Naive thymus-derived CD8-positive, alpha-beta T cell (primary cell): ENCODE measurements at regions not wholly inside any gene's neighbourhood (a gene's known extent, or its start where the extent isn't known, plus 50 kb on each side); places are given as distances from the start of the nearest gene placed in this dataset.

ENCODE experiments used
- ATAC-seq, 2 donors: fragments of 150-1000 bp; cut with Tn5 transposase in 1 of 2; sonication (Bioruptor Pico), chemical (Tn5 transposase) in 1 of 2; 1 replicate in 1 of 2; 2 replicates in 1 of 2; pipeline ENCODE4 v1.10.0; 2021; ENCODE audit warnings: mild to moderate bottlenecking in 2 of 2, moderate library complexity in 2 of 2
- POLR2A ChIA-PET: fragments of 350-600 bp; sonication (Branson Sonifier 250); formaldehyde crosslinking; loops from one replicate; lab custom pipeline; 2021; ENCODE audit warnings: antibody characterized with exemption; lab: Charles Lee
- DNase-seq, 10 donors: peaks; one replicate each; pipeline versions ENCODE4 v3.0.0 to v3.0.0-alpha.2; 2020 to 2022
- H3K27ac Mint-ChIP-seq, 10 donors: one replicate each; pipeline ENCODE4 v1.8.0; 2020 to 2022; ENCODE audit warnings: mild to moderate bottlenecking in 10 of 10, mixed read lengths in 10 of 10, moderate library complexity in 4 of 10, inconsistent platforms in 1 of 10
- H3K27me3 Mint-ChIP-seq, 5 donors: one replicate each; pipeline ENCODE4 v1.8.0; 2021 to 2022; ENCODE audit warnings: mixed read lengths in 5 of 5
- H3K36me3 Mint-ChIP-seq, 3 donors: one replicate each; pipeline ENCODE4 v1.8.0; 2020 to 2022; ENCODE audit warnings: mixed read lengths in 3 of 3, mild to moderate bottlenecking in 2 of 3, inconsistent platforms in 1 of 3
- H3K4me1 Mint-ChIP-seq, 4 donors: one replicate each; pipeline ENCODE4 v1.8.0; 2021 to 2022; ENCODE audit warnings: mixed read lengths in 4 of 4
- H3K4me3 Mint-ChIP-seq, 10 donors: one replicate each; pipeline ENCODE4 v1.8.0; 2020 to 2022; ENCODE audit warnings: mild to moderate bottlenecking in 10 of 10, mixed read lengths in 10 of 10, moderate library complexity in 6 of 10, inconsistent platforms in 1 of 10
- H3K9me3 Mint-ChIP-seq, 9 donors: one replicate each; pipeline ENCODE4 v1.8.0; 2020 to 2022; ENCODE audit warnings: mixed read lengths in 9 of 9, mild to moderate bottlenecking in 3 of 9, inconsistent platforms in 1 of 9, moderate library complexity in 1 of 9

DNA sequence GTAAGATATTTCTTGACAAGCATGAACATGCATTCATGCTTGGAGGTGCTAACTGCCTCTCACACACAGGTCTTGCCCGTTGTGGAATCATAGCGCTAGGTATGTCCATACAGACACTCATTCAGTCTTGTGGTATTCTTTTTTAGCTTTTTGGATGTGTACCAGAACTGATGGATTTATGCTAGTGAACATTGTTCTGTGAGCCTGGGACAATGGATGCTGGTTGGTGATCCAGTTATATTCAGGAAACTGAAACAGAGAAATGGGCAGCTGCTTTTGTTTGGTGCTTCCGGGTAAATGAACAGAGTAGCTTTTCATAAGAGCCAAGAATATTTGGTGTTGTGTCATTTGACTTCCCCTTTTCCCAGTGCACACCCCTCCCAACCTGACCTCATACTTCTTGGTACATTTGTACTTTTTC lies 78.9 kb upstream of the SLC4A4 start:
- H3K36me3 Mint-ChIP-seq, result no peaks in the 10 kb centered on the region
- H3K27ac Mint-ChIP-seq, result no peak overlapping the region
- no peaks in the 10 kb centered on the region for H3K9me3 Mint-ChIP-seq
- POLR2A ChIA-PET, result no interaction called here
- H3K4me1 Mint-ChIP-seq, result peaks cover 4 to 21% (median 13%) of the 10 kb centered on the region in 4 donors
- ATAC-seq, result no peak
- H3K27me3 Mint-ChIP-seq, result peaks cover 0 to 7% (median 1%) of the 10 kb centered on the region in 5 donors
- no peak for DNase-seq
- no peak overlapping the region for H3K4me3 Mint-ChIP-seq

GRCh38 chr4:71260544-71260943 lies 78.3 kb upstream of the SLC4A4 start:
- Mint-ChIP-seq H3K27me3 (peaks cover 0 to 7% (median 0%) of the 10 kb centered on the region in 5 donors), H3K4me1 (peaks cover 4 to 22% (median 13%) of the 10 kb centered on the region in 4 donors), H3K36me3 (no peaks in the 10 kb centered on the region), H3K9me3 (no peaks in the 10 kb centered on the region), H3K4me3 (no peak overlapping the region), H3K27ac (no peak overlapping the region)
- ATAC-seq (no peak), DNase-seq (no peak)
- POLR2A ChIA-PET, result no interaction called here

DNA sequence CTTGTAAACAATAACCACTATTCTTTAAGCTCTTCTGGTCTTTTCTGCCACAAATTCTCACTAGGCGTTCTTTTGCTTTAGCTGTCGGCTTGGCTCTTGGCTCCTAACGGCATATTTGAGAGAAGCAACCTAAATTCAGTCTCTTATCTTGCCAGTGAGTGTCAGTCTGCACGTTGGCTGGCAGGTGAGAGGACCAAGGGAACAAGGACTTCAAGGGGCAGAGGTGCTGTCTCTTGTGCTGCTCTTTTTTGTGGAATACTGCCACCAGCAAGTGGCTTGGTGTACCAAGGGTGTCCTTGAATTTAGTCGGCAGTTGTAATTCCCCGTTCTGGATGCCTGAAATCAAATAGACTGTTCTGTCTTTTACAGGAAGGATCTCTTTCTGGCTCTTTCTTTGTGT lies 77.8 kb upstream of the SLC4A4 start:
- DNase-seq, result no peak
- Mint-ChIP-seq H3K27me3 (peaks cover 0 to 7% (median 0%) of the 10 kb centered on the region in 5 donors), H3K4me1 (peaks cover 4 to 24% (median 13%) of the 10 kb centered on the region in 4 donors), H3K4me3 (no peak overlapping the region), H3K27ac (peak overlapping the region in 1 of 10 donors; percentile 43), H3K9me3 (no peaks in the 10 kb centered on the region), H3K36me3 (no peaks in the 10 kb centered on the region)
- no peak for ATAC-seq
- POLR2A ChIA-PET, result no interaction called here

GRCh38 chr4:71261633-71262121 lies 77.1 kb upstream of the SLC4A4 start:
- H3K9me3 Mint-ChIP-seq, result no peaks in the 10 kb centered on the region
- ATAC-seq, result peak in 1 of 2 donors; percentile 47
- peak in 2 of 10 donors; percentile 7 to 17 for DNase-seq
- H3K4me1 Mint-ChIP-seq, result peaks cover 4 to 27% (median 15%) of the 10 kb centered on the region in 4 donors
- peaks cover 0 to 4% (median 0%) of the 10 kb centered on the region in 5 donors for H3K27me3 Mint-ChIP-seq
- POLR2A ChIA-PET, result no interaction called here
- no peaks in the 10 kb centered on the region for H3K36me3 Mint-ChIP-seq
- peak overlapping the region in 2 of 10 donors; percentile 4 to 37 for H3K4me3 Mint-ChIP-seq
- H3K27ac Mint-ChIP-seq, result peak overlapping the region in 1 of 10 donors; percentile 13

GRCh38 chr4:71262161-71262560 lies 76.7 kb upstream of the SLC4A4 start:
- POLR2A ChIA-PET, result no interaction called here
- H3K36me3 Mint-ChIP-seq, result no peaks in the 10 kb centered on the region
- no peak overlapping the region for H3K4me3 Mint-ChIP-seq
- H3K27me3 Mint-ChIP-seq, result peaks cover 0 to 7% (median 0%) of the 10 kb centered on the region in 5 donors
- no peaks in the 10 kb centered on the region for H3K9me3 Mint-ChIP-seq
- ATAC-seq (no peak), DNase-seq (no peak)
- H3K27ac Mint-ChIP-seq, result peak overlapping the region in 1 of 10 donors; percentile 13
- peaks cover 4 to 28% (median 15%) of the 10 kb centered on the region in 4 donors for H3K4me1 Mint-ChIP-seq

DNA sequence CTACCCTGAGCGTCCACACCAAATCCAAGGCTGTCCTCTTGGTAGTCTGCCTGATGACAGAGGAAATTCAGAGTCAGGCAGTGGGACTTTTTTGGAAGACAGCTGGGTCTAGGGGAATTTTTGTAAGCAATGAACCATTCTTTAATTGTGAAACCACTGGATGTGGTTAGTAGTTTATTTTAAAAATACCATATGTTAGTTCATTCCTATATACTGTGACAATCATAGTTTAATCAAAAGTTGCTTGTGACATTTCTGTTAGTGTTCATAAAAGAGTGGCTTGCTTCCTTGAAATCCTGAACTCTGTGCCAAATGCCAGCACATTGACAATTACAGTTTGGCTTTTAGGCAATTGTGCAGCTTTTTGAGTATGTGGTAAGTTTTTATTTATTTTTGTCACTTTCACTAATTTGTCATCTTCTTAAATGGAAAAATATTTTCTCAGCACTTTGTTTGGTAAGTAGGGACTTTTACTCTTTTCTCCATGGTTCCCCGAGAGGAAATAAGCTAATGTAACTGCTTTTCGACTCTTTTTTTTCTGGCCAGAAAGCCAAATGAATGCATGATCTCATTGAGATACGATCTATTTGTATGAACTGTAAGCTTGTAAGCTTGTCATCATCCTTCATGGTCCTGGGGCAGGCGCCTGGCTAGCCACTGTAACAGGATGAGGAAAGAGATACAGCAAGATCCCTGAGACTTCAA lies 72.6 kb upstream of the SLC4A4 start:
- Mint-ChIP-seq H3K4me3 (no peak overlapping the region), H3K36me3 (no peaks in the 10 kb centered on the region), H3K9me3 (no peaks in the 10 kb centered on the region), H3K4me1 (peaks cover 4 to 15% (median 12%) of the 10 kb centered on the region in 4 donors), H3K27ac (peak overlapping the region in 1 of 10 donors; percentile 24), H3K27me3 (peaks cover 0 to 3% (median 0%) of the 10 kb centered on the region in 5 donors)
- no peak for DNase-seq
- POLR2A ChIA-PET, result no interaction called here
- ATAC-seq, result no peak

- ATAC-seq, result no peak
- POLR2A ChIA-PET, result no interaction called here
- peaks cover 0 to 7% (median 4%) of the 10 kb centered on the region in 4 donors for H3K4me1 Mint-ChIP-seq
Measured at GRCh38 chr4:71267244-71267643, 71.6 kb upstream of the SLC4A4 start.

GRCh38 chr4:71268166-71268565 lies 70.7 kb upstream of the SLC4A4 start:
- no peak overlapping the region for H3K4me3 Mint-ChIP-seq
- H3K27me3 Mint-ChIP-seq, result peaks cover 0 to 6% (median 0%) of the 10 kb centered on the region in 5 donors
- no peak overlapping the region for H3K27ac Mint-ChIP-seq
- no peak for ATAC-seq
- no peaks in the 10 kb centered on the region for H3K36me3 Mint-ChIP-seq
- POLR2A ChIA-PET, result no interaction called here
- peaks cover 0 to 7% (median 1%) of the 10 kb centered on the region in 4 donors for H3K4me1 Mint-ChIP-seq
- no peak for DNase-seq
- H3K9me3 Mint-ChIP-seq, result no peaks in the 10 kb centered on the region

More at GRCh38 chr4:71267244-71267643, 71.6 kb upstream of the SLC4A4 start:
- Mint-ChIP-seq H3K4me3 (no peak overlapping the region), H3K36me3 (no peaks in the 10 kb centered on the region), H3K27me3 (peaks cover 0 to 6% (median 0%) of the 10 kb centered on the region in 5 donors), H3K27ac (no peak overlapping the region), H3K9me3 (no peaks in the 10 kb centered on the region)
- no peak for DNase-seq

DNA sequence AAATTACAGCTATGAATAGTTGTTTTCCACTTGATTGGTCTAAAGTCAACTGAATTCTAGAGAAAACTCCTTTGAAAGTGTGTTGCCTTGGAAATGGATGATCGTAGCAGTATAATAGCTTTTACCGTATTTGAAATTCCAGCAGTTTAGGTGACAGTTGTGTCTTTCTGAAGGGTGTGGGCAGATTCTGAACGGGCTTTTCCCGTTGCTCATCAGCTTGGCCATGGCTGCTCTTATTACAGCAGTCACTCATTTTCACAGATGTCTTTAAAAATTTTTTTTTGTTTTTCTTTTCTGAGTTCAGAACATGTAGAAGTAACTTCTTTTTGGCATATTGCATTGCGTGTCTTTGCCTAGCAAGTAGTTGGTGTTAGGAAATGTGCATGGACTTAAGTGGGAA lies 69.6 kb upstream of the SLC4A4 start:
- no peak for ATAC-seq
- H3K9me3 Mint-ChIP-seq, result no peaks in the 10 kb centered on the region
- no peak overlapping the region for H3K27ac Mint-ChIP-seq
- no peak overlapping the region for H3K4me3 Mint-ChIP-seq
- no peak for DNase-seq
- peaks cover 0 to 7% (median 2%) of the 10 kb centered on the region in 4 donors for H3K4me1 Mint-ChIP-seq
- peaks cover 0 to 6% (median 0%) of the 10 kb centered on the region in 5 donors for H3K27me3 Mint-ChIP-seq
- no peaks in the 10 kb centered on the region for H3K36me3 Mint-ChIP-seq
- POLR2A ChIA-PET, result no interaction called here

DNA sequence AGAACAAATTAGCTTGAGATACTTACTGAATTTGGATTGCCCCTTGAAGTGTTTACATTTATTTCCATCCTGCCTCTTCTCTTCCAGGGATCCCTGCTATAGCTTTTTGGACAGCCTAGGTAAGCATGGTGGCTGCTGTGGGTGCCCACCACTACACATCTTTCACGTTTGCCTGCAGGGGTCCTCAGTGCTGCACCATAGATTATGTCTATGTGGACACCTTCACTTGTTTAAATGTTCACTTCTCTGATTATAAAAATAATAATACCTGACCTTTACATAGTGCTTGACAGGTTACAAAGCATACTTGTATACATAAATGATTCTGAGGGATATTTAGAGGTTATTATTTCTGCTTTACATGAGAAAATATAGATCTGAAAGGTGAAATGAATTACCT lies 67.9 kb upstream of the SLC4A4 start:
- Mint-ChIP-seq H3K27ac (no peak overlapping the region), H3K4me1 (peaks cover 3 to 20% (median 14%) of the 10 kb centered on the region in 4 donors), H3K27me3 (peaks cover 0 to 6% (median 0%) of the 10 kb centered on the region in 5 donors), H3K9me3 (no peaks in the 10 kb centered on the region), H3K36me3 (no peaks in the 10 kb centered on the region), H3K4me3 (no peak overlapping the region)
- peak in 7 of 10 donors; percentile 1 to 28 (median 10) for DNase-seq
- POLR2A ChIA-PET, result no interaction called here
- no peak for ATAC-seq

DNA sequence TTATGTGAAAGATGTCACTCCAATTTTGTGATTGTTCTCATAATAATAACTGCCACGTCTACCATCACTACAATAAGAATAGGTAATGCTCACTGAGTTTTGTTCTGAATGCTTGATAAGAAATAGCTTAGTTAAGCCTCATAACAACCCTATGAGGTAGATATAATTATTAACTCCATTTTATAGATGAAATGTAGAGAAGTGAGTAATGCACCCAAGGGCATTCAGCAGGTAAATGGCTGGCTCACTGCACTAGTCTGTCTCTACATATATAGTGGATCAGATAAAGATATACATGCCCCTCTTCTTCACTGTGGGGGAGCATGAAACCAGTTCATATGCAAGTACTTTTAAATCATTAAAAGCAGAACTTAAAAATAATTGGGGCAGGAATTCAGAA lies 65.8 kb upstream of the SLC4A4 start:
- H3K4me3 Mint-ChIP-seq, result no peak overlapping the region
- H3K4me1 Mint-ChIP-seq, result peaks cover 5 to 27% (median 24%) of the 10 kb centered on the region in 4 donors
- no peaks in the 10 kb centered on the region for H3K9me3 Mint-ChIP-seq
- H3K36me3 Mint-ChIP-seq, result no peaks in the 10 kb centered on the region
- H3K27me3 Mint-ChIP-seq, result peaks cover 0 to 3% (median 0%) of the 10 kb centered on the region in 5 donors
- no peak overlapping the region for H3K27ac Mint-ChIP-seq
- POLR2A ChIA-PET, result no interaction called here
- DNase-seq (no peak), ATAC-seq (no peak)

GRCh38 chr4:71275004-71275403 lies 63.8 kb upstream of the SLC4A4 start:
- ATAC-seq, result no peak
- Mint-ChIP-seq H3K9me3 (no peaks in the 10 kb centered on the region), H3K27ac (peak overlapping the region in 4 of 10 donors; percentile 0 to 44 (median 18)), H3K27me3 (peaks cover 0 to 3% (median 0%) of the 10 kb centered on the region in 5 donors), H3K4me3 (peak overlapping the region in 3 of 10 donors; percentile 17 to 59 (median 43)), H3K36me3 (no peaks in the 10 kb centered on the region), H3K4me1 (peaks cover 5 to 29% (median 24%) of the 10 kb centered on the region in 4 donors)
- no peak for DNase-seq
- POLR2A ChIA-PET, result no interaction called here

- Mint-ChIP-seq H3K4me1 (peaks cover 5 to 29% (median 24%) of the 10 kb centered on the region in 4 donors), H3K27ac (peak overlapping the region in 7 of 10 donors; percentile 0 to 42 (median 30)), H3K27me3 (peaks cover 0 to 3% (median 0%) of the 10 kb centered on the region in 5 donors), H3K9me3 (no peaks in the 10 kb centered on the region), H3K36me3 (no peaks in the 10 kb centered on the region), H3K4me3 (peak overlapping the region in 5 of 10 donors; percentile 3 to 59 (median 33))
- POLR2A ChIA-PET, result no interaction called here
- DNase-seq, result peak in 1 of 10 donors; percentile 5
- ATAC-seq, result peak in 1 of 2 donors; percentile 30
Measured at GRCh38 chr4:71275570-71275969, 63.2 kb upstream of the SLC4A4 start.
